Activated CD4-positive, alpha-beta T cell treated with anti-CD3 and anti-CD28 coated beads for 36 hours (primary cell): ENCODE measurements at regions not wholly inside any gene's neighbourhood (a gene's known extent, or its start where the extent isn't known, plus 50 kb on each side); places are given as distances from the start of the nearest gene placed in this dataset.
A peak's percentile ranks its signal among the peaks of the same experiment; 100 is the strongest.
"Not testable (repeated sequence)": the region's sequence is repeated elsewhere in the genome, so short reads cannot be mapped to it uniquely, and the experiment has no call there.

Experiments
- ATAC-seq: fragments of 200-7000 bp; cut with Tn5 transposase; one replicate; pipeline ENCODE4 v1.10.0; 2021; ENCODE audit warnings: mild to moderate bottlenecking, moderate library complexity
- CTCF ChIA-PET: fragments of 350-600 bp; sonication (Branson Sonifier 250); formaldehyde crosslinking; loops from one replicate; lab custom pipeline; 2021; ENCODE audit warnings: antibody characterized with exemption; lab: Charles Lee
- POLR2A ChIA-PET: fragments of 350-600 bp; sonication (Branson Sonifier 250); formaldehyde crosslinking; loops from one replicate; lab custom pipeline; 2021; ENCODE audit warnings: antibody characterized with exemption, inconsistent platforms; lab: Charles Lee
- DNase-seq: peaks from one replicate; pipeline ENCODE4 v3.0.0-alpha.2; 2020
- H3K27ac Mint-ChIP-seq: one replicate; pipeline ENCODE4 v1.8.0; 2021; ENCODE audit warnings: mixed read lengths
- H3K27me3 Mint-ChIP-seq: one replicate; pipeline ENCODE4 v1.8.0; 2021; ENCODE audit warnings: mixed read lengths
- H3K36me3 Mint-ChIP-seq: one replicate; pipeline ENCODE4 v1.8.0; 2021; ENCODE audit warnings: low read depth, mixed read lengths
- H3K4me1 Mint-ChIP-seq: one replicate; pipeline ENCODE4 v1.8.0; 2021; ENCODE audit warnings: mixed read lengths
- H3K4me3 Mint-ChIP-seq: one replicate; pipeline ENCODE4 v1.8.0; 2021; ENCODE audit warnings: mild to moderate bottlenecking, moderate library complexity, mixed read lengths
- H3K9me3 Mint-ChIP-seq: one replicate; pipeline ENCODE4 v1.8.0; 2021; ENCODE audit warnings: low read depth, mixed read lengths
- intact Hi-C, 2 experiments: fragments of 100-400 bp; cut with DNase I in 1 of 2; cut with micrococcal nuclease in 1 of 2; formaldehyde crosslinking; loops; one replicate each; pipeline versions ENCODE4 v1.14.2 to v1.15.1; 2022 to 2024; cut with DNase I, micrococcal nuclease

DNA sequence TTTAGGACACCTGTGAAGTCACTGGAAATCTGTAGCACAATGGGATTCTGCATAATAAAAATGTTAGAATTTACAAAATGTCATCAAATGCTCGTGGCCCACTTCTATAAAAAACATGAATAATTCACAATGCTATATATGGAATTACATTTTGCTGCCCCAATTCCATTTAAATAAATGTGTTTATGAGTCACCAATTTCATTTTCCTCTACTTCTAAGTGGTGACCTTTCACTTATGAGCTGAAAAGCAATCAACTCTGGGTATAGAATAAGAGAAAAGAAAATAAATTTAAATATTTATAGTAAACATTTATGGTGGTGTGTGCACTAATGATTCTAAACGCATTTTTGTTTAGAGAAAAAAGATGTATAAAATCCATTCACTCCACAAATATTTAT is 516.7 kb upstream of the MIR17HG start:
- H3K27ac Mint-ChIP-seq: no peak overlapping the region
- DNase-seq (no peak), ATAC-seq (no peak)
- H3K4me3 Mint-ChIP-seq: no peak overlapping the region
- H3K36me3 Mint-ChIP-seq: no peaks in the 10 kb centered on the region
- intact Hi-C loops: no loop called here
- H3K27me3 Mint-ChIP-seq: no peaks in the 10 kb centered on the region
- ChIA-PET POLR2A (no interaction called here), CTCF (no interaction called here)
- H3K4me1 Mint-ChIP-seq: no peaks in the 10 kb centered on the region
- peaks cover 1% of the 10 kb centered on the region for H3K9me3 Mint-ChIP-seq

DNA sequence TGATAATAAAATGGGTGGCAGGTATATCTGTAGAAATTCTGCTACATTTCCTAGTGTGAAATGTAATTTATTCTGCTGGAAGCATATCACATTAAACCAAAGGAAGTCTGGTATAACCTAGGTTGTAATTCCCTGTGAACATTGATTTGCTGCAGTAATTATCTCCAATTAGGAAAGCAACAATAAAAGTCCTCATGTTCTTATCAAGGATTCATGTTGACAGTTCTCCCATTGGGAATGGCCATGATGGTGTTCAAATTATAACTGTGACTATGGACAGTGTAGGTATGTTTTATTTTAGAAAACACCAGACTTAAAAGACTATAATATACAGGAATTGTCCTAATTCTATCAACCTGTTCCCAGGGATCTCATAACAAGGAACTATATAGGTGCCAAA is 513.5 kb upstream of the MIR17HG start:
- no peaks in the 10 kb centered on the region for H3K4me1 Mint-ChIP-seq
- H3K4me3 Mint-ChIP-seq: no peak overlapping the region
- intact Hi-C loops: no loop called here
- DNase-seq (no peak), ATAC-seq (no peak)
- no peaks in the 10 kb centered on the region for H3K36me3 Mint-ChIP-seq
- ChIA-PET POLR2A (no interaction called here), CTCF (no interaction called here)
- no peaks in the 10 kb centered on the region for H3K9me3 Mint-ChIP-seq
- no peak overlapping the region for H3K27ac Mint-ChIP-seq
- H3K27me3 Mint-ChIP-seq: no peaks in the 10 kb centered on the region

DNA sequence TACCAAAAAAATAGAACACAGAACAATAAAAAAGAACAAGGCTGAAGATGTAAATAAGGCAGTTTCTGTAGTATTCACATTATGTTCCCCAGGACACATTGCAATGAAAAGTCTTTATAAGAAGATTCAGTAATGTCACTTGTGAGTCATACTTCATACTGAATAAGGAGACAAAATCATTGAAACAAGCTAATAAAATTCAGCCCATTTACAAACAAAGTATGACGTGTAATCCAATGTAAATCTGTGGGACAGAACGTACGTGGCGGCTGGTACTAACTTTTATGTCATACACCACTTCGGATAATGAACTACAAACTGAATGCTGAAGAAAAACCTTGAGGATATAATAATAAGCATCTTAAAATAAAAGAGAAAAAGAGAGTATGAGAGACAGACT is 512.8 kb upstream of the MIR17HG start:
- Mint-ChIP-seq H3K36me3 (no peaks in the 10 kb centered on the region), H3K9me3 (no peaks in the 10 kb centered on the region), H3K27ac (no peak overlapping the region), H3K4me3 (no peak overlapping the region), H3K4me1 (no peaks in the 10 kb centered on the region), H3K27me3 (no peaks in the 10 kb centered on the region)
- ATAC-seq (no peak), DNase-seq (no peak)
- POLR2A ChIA-PET: no interaction called here
- CTCF ChIA-PET: no interaction called here
- intact Hi-C loops: no loop called here

DNA sequence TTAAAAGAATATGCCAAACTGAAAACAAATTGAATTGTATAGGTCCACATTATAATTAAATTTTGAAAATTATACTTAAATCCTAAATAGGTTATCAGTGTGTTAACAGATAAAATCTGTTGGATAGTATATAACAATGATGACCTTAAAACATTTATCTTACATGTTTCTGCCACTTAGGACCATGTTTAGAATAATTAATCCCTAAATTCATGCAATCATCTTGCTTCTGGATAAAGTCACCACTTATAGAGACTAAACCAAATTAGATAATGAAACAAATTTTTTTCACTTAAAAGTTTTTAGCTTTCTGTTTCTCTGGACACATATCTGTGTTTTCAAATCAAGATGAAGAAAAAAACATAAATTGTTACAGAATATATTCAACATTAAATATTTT is 511.7 kb upstream of the MIR17HG start:
- no peaks in the 10 kb centered on the region for H3K4me1 Mint-ChIP-seq
- CTCF ChIA-PET: no interaction called here
- H3K27me3 Mint-ChIP-seq: no peaks in the 10 kb centered on the region
- POLR2A ChIA-PET: no interaction called here
- H3K36me3 Mint-ChIP-seq: no peaks in the 10 kb centered on the region
- no peak for DNase-seq
- no peak for ATAC-seq
- H3K9me3 Mint-ChIP-seq: peaks cover 2% of the 10 kb centered on the region
- H3K27ac Mint-ChIP-seq: no peak overlapping the region
- intact Hi-C loops: no loop called here
- no peak overlapping the region for H3K4me3 Mint-ChIP-seq

DNA sequence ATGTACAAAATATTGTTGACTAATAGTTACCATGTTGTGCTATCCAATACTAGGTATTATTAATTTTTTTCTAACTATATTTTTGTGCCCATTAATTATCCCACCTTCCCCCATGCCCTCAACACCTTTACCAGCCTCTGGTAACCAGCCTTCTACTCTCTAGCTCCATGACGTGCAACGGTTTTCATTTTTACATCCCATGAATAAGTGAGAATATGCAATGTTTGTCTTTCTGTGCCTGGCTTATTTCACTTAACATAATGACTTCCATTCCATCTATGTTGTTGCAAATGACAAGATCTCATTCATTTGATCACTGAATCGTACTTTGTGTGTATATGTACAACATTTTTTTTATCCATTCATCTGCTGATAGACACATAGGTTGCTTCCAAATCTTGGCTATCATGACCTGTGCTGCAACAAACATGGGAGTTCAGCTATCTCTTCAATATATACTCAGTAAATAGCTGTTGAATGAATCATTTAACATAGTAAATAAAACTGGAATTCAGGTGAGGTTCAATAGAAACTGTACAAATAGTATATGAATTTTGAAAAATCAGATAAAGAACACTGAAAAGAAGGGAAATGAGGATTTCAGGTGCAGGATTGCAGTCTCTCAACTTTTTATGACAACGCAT is 509.0 kb upstream of the MIR17HG start:
- H3K4me3 Mint-ChIP-seq: no peak overlapping the region

DNA sequence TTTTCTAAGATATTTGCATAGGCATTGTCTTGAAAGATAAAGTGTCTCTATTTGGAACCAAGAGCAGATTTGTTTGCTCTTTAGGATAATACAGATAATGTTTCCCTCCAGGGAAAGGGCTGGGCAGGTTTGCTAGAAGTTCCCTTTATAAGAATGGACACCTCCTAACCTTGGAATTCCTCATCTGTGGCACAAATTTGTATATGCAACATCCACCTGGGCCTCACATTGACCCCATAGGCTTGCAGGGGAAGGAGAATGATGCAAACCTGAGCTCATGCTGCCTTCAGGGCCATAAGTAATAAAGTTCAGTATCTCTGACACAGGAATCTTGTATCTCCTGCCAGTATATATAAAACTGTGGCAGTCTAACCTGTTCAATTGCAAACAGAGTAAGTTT is 508.4 kb upstream of the MIR17HG start:
- Mint-ChIP-seq H3K4me1 (no peaks in the 10 kb centered on the region), H3K27me3 (no peaks in the 10 kb centered on the region), H3K27ac (no peak overlapping the region), H3K9me3 (peaks cover 4% of the 10 kb centered on the region), H3K36me3 (no peaks in the 10 kb centered on the region), H3K4me3 (no peak overlapping the region)
- ChIA-PET CTCF (no interaction called here), POLR2A (no interaction called here)
- ATAC-seq: no peak
- intact Hi-C loops: no loop called here
- no peak for DNase-seq

More for the DNA sequence above, 509.0 kb upstream of the MIR17HG start:
- H3K4me1 Mint-ChIP-seq: no peaks in the 10 kb centered on the region
- DNase-seq: no peak
- no peak for ATAC-seq
- POLR2A ChIA-PET: no interaction called here
- H3K27me3 Mint-ChIP-seq: no peaks in the 10 kb centered on the region
- no peak overlapping the region for H3K27ac Mint-ChIP-seq
- no peaks in the 10 kb centered on the region for H3K36me3 Mint-ChIP-seq
- CTCF ChIA-PET: no interaction called here
- peaks cover 4% of the 10 kb centered on the region for H3K9me3 Mint-ChIP-seq
- intact Hi-C loops: no loop called here

DNA sequence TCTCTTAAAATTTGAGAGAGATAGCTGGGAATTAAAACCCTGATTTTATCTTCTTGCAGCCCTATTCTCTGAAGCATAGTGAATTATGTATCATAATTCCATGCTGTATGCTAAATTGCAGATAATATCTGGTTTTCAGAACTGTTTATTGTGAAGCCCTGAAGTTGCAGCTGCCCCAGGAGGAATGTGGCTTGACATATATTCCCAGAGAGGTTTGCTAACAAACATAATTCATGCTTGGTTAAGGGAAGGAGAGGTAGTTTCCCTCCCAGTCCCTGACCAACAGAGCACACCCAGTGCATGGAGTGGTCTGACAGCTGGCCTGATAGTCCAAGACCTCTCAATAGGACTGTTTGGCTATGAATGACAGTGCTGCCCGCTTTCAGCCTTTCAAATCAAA is 500.6 kb upstream of the MIR17HG start:
- no peak for DNase-seq
- intact Hi-C loops: no loop called here
- Mint-ChIP-seq H3K4me1 (no peaks in the 10 kb centered on the region), H3K4me3 (no peak overlapping the region), H3K27ac (no peak overlapping the region), H3K36me3 (no peaks in the 10 kb centered on the region), H3K9me3 (peaks cover 4% of the 10 kb centered on the region), H3K27me3 (no peaks in the 10 kb centered on the region)
- ChIA-PET POLR2A (no interaction called here), CTCF (no interaction called here)
- no peak for ATAC-seq

DNA sequence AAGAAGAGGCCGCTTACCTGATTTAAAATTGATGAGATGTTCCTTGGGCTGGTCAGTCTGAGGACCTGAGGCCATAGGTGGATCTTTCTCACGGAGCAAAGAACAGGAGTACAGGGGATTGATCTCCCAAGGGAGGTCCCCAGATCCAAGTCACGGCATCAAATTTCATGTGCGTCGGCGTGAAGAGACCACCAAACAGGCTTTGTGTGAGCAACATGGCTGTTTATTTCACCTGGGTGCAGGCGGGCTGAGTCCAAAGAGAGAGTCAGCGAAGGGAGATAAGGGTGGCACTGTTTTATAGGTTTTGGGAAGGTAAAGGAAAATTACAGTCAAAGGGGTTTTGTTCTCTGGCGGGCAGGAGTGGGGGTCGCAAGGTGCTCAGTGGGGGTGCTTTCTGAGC is 493.8 kb upstream of the MIR17HG start:
- POLR2A ChIA-PET, H3K36me3 Mint-ChIP-seq, CTCF ChIA-PET, H3K9me3 Mint-ChIP-seq, H3K4me1 Mint-ChIP-seq, H3K27ac Mint-ChIP-seq, H3K4me3 Mint-ChIP-seq, H3K27me3 Mint-ChIP-seq, intact Hi-C loops, DNase-seq, ATAC-seq: not testable (repeated sequence)

DNA sequence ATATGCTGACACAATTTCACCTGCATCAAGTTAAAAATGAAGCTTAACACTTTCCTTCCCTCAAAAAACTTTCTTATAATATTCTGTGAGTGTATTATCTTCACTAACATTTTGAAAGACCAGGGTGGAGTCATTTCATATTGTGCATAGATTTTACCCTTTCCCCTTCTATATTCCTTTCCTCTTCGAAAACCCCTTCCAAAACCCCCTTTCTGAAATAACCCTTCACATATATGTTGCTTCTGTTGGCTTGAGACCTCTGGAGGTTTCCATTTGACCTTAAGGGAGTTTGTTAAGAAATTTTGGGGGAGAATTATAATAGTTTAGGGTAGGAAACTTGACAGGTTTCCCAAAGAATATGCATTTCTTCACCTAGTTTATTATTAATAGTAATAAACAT is 489.6 kb upstream of the MIR17HG start:
- DNase-seq (no peak), ATAC-seq (no peak)
- Mint-ChIP-seq H3K4me1 (no peaks in the 10 kb centered on the region), H3K27me3 (no peaks in the 10 kb centered on the region), H3K36me3 (no peaks in the 10 kb centered on the region), H3K27ac (no peak overlapping the region), H3K4me3 (no peak overlapping the region), H3K9me3 (no peaks in the 10 kb centered on the region)
- CTCF ChIA-PET: no interaction called here
- POLR2A ChIA-PET: no interaction called here
- intact Hi-C loops: no loop called here

DNA sequence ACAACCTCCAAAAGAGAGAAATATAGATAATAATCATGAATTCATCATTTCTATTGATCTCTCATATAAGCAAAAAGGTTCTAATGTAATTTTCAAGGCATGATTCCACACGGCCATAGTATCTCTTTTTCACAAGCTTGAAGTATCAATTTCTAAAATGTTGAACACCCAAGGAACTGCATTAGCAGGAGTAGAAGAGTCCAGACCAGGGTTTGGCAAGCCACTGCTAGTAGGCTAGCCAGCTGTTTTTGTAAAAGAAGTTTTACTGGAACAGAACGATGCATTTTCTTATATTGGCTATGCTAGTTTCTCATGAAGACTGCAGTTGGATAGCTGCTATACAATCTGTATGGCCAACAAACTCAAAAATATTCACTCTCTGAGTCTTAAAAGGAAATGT is 481.5 kb upstream of the MIR17HG start:
- Mint-ChIP-seq H3K4me1 (no peaks in the 10 kb centered on the region), H3K27me3 (no peaks in the 10 kb centered on the region), H3K27ac (no peak overlapping the region), H3K36me3 (no peaks in the 10 kb centered on the region), H3K4me3 (no peak overlapping the region), H3K9me3 (no peaks in the 10 kb centered on the region)
- ATAC-seq (no peak), DNase-seq (no peak)
- ChIA-PET POLR2A (no interaction called here), CTCF (no interaction called here)
- intact Hi-C loops: no loop called here

DNA sequence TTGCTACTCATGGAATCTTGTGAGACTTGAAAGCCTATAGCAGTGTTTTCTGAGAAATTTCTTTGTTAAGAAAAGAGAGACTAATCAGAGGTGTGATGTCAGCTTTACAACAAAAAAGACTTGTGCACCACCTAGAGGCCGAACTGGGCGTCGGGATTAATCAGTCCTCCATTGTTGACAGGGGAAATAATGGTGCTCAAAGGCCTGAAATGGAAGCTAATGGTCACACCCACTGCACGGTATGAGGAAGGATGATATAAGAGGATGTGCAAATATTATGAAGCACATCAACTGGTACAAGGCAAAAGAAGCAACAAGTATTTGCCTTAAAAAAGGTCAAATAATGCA is 480.2 kb upstream of the MIR17HG start:
- no peaks in the 10 kb centered on the region for H3K4me1 Mint-ChIP-seq
- no peaks in the 10 kb centered on the region for H3K27me3 Mint-ChIP-seq

DNA sequence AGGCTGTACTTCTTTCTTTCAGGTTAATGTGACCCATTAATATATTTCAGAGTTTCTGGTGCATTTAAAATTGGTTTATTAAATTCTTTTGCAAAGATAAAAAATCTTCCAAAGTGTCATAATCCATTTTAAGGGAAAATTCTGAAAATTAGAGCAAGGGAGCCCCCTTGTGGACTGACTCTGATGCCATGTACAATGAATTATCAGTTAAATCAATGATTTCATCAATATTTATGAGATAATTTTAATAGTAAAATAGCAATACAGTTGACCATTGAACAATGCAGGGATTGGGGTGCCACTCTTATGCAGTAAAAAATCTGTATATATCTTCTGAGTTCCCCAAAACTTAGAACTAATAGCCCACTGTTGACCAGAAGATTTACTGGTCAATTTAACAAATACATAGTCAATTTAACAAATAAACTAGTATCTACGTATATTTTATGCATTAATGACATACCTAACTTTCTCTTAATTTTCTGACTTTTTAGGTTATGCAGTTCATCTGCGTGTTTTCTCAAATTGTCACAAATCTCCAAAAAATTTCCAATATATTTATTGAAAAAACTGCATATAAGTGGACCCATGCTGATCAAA is 479.1 kb upstream of the MIR17HG start:
- no peaks in the 10 kb centered on the region for H3K4me1 Mint-ChIP-seq
- intact Hi-C loops: no loop called here
- no peaks in the 10 kb centered on the region for H3K27me3 Mint-ChIP-seq
- DNase-seq (peak; percentile 15), ATAC-seq (no peak)
- H3K9me3 Mint-ChIP-seq: no peaks in the 10 kb centered on the region
- no peaks in the 10 kb centered on the region for H3K36me3 Mint-ChIP-seq
- no peak overlapping the region for H3K27ac Mint-ChIP-seq
- no peak overlapping the region for H3K4me3 Mint-ChIP-seq
- CTCF ChIA-PET: no interaction called here
- POLR2A ChIA-PET: no interaction called here

More for the DNA sequence above, 480.2 kb upstream of the MIR17HG start:
- Mint-ChIP-seq H3K36me3 (no peaks in the 10 kb centered on the region), H3K4me3 (no peak overlapping the region), H3K9me3 (no peaks in the 10 kb centered on the region), H3K27ac (no peak overlapping the region)
- intact Hi-C loops: no loop called here
- DNase-seq (peak; percentile 62), ATAC-seq (peak; percentile 47)
- CTCF ChIA-PET: no interaction called here
- POLR2A ChIA-PET: no interaction called here
